Vagina (tissue), 2 donors: ENCODE measurements at regions not wholly inside any gene's neighbourhood (a gene's known extent, or its start where the extent isn't known, plus 50 kb on each side); places are given as distances from the start of the nearest gene placed in this dataset.

ENCODE experiments used
- CTCF ChIP-seq, 3 experiments: fragments of 450-650 bp in 2 of 3; fragments of 200-600 bp in 1 of 3; sonication (generic) in 1 of 3; IDR thresholded peaks; one replicate each; pipeline ENCODE4 v1.5.1; 2017 to 2019; ENCODE audit warnings: antibody characterized with exemption in 3 of 3, mild to moderate bottlenecking in 2 of 3, moderate library complexity in 2 of 3
- POLR2A ChIP-seq, 2 donors: fragments of 450-650 bp; IDR thresholded peaks; one replicate each; pipeline ENCODE4 v1.6.1; 2017; ENCODE audit warnings: antibody characterized with exemption in 2 of 2, mild to moderate bottlenecking in 2 of 2, moderate library complexity in 2 of 2

- TF ChIP-seq CTCF (IDR thresholded peaks at IDR 0.05): no peak
- TF ChIP-seq POLR2A (IDR thresholded peaks at IDR 0.05): no peak
Measured at GRCh38 chr4:81790477-81790876, 318.8 kb upstream of the RASGEF1B start.
